Left cardiac atrium (tissue), 4 donors: ENCODE measurements at regions not wholly inside any gene's neighbourhood (a gene's known extent, or its start where the extent isn't known, plus 50 kb on each side); places are given as distances from the start of the nearest gene placed in this dataset.

Experiments used
- ATAC-seq, 2 donors: fragments of 200-7000 bp; cut with Tn5 transposase; one replicate each; pipeline ENCODE4 v1.9.1; 2020; ENCODE audit warnings: mild to moderate bottlenecking in 2 of 2, moderate library complexity in 2 of 2
- DNase-seq: peaks from one replicate; pipeline ENCODE4 v3.0.0-alpha.2; 2020
- intact Hi-C, 2 donors: fragments of 100-400 bp; cut with DNase I; formaldehyde crosslinking; loops; one replicate each; pipeline versions ENCODE4 v1.14.1 to v1.15.1; 2022 to 2023
- donor health status: DM: no; HTN: yes; CAD: no.
- donor health status: DM: no; HTN: yes; CAD: no; lungs with severe emphysema.
- donor health status: DM: yes; HTN: yes; CAD: no.
- donor health status: Dilated cardiomyopathy.

DNA sequence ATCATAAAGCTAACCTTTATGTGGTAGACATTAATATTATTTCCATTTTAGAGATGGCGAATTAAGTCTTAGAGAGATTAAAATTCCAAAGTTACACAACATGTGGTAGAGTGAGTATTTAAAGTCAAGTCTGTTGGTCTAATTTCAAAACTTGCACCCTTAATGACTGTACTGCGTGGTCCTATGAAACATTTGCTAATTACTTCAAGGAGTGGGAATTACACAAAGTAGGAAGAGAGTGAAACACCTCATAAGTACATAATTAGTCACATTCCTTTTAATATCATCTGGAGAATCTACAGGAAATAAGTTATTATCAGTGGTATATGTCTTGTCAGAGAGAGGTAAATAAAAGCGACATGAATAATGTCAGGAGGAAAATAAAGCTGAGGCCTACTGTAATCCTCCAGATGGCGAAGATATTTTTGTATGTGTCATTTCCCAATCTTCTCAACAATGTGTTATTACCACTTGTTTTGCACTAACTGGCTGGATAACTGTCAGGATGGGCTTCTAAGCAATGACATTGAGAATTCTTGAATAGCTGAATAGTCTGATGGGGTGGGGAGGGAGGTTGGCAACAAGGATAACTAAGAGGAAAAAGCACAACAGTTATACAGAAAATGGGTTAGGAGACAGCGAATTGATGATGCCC, 95.5 kb downstream of the TNFSF18 start:
- ATAC-seq (no peak), DNase-seq (no peak)
- intact Hi-C loops: no loop called here

DNA sequence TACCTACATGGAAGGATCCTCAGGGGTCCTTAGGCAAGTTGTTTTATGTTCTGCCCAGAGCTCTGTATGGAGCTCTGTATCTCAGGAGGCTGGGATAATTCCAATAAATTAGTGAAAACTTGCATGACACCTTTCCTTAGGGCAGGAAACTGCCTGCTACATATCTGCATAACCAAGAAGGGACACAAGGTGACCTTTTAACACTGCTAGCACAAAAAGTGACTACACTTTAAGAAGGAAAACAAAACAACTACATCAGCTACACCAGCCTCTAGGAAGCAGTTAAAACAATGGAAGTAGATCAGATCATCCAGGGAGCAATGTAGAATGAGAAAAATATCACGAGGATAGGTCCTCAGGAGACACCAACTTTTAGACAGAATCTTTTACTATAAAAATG, 93.9 kb downstream of the TNFSF18 start:
- intact Hi-C loops: no loop called here
- ATAC-seq: no peak
- no peak for DNase-seq

DNA sequence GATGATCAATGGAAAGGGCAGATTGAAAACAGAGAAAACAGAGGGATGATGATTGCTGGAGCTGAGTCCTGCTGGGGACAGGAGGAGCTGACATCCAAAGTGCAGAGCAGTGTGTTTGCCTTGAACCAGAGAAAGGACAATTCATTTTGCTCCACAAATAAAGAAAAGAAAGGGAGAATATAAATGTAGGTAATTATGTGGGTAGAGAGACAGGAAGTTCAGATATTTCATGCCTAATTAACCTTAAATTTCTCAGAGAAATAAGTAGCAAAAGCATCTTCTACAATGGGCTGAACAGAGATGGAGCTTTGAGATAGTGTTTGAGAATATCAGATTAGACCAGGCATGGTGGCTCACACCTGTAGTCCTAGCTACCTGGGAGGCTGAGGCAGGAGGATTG, 93.2 kb downstream of the TNFSF18 start:
- DNase-seq: no peak
- ATAC-seq: no peak
- intact Hi-C loops: no loop called here

DNA sequence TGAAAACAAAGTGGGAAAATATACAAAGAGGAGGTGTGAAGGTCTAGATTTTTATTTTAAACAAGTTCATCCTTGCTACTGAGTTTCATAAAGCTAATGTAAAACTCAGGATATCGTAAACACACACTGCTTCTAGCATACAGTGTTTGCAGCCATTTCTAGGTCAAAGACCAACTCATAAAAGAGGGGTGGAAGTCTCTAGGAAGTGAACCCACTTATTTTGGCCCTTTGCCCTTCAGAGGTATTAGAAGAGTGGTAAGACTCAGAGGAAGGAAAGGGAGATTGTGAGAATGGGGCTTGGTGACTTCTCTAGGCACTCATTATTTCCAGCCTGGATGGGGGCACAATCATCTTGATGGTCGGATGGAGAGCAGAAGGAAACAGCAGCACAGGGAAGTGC, 91.2 kb downstream of the TNFSF18 start:
- ATAC-seq: no peak
- intact Hi-C loops: no loop called here
- no peak for DNase-seq

DNA sequence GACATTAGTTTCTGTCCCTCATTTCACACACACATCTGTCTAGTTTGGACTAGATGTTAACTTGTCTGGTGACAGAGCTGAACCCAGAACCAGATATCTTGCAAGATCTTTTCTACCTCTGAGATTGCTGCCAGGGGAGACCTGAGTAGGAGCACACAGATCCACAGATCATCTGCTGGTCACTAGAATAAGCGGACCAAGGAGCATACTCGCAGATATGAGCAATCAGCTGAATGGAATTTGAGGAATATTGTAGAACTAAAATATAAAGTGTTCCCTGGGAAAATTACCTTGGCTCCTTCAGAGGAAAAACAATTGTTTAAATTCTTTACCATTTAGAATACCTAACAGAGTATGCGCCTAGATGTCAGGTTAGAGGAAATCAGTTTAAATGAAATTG, 90.7 kb downstream of the TNFSF18 start:
- DNase-seq (no peak), ATAC-seq (no peak)

DNA sequence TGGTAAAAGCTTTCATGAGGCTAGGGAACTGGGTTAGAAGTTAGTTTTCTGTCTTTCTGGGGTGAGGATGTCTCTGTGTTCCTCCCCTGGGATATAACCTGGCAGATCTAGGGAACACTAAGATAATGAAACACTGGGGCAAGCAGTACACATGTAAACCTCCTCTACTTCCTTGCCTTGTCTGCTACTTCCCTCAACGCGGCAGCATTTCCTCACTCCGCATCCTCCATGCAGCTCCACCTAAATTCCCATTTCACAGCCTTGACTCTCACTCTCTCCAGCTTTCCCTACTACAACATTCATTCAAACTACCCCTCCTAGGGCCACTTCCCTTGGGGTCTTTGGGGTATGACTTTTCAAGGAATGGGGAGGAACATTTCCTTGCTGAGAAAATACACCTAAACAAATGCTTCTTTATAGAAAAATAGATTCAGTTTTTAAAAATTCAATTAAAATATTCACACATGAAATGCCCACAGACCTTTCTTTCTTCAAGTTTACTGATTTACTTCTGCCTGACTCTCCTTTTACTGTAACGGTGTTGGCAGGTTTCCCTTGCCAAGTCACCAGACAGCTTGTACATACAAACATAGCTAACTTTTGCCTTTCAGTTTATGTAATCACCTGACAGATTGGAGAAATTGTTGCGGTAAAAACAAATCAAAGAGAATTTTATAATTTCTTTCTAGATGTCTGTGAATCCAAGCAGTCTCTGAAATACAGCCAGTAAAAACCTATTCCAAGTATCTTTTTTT, 90.1 kb downstream of the TNFSF18 start:
- no peak for DNase-seq
- intact Hi-C loops: no loop called here
- peak in 1 of 2 donors; percentile 60 for ATAC-seq

More for the DNA sequence above, 90.7 kb downstream of the TNFSF18 start:
- intact Hi-C loops: no loop called here

DNA sequence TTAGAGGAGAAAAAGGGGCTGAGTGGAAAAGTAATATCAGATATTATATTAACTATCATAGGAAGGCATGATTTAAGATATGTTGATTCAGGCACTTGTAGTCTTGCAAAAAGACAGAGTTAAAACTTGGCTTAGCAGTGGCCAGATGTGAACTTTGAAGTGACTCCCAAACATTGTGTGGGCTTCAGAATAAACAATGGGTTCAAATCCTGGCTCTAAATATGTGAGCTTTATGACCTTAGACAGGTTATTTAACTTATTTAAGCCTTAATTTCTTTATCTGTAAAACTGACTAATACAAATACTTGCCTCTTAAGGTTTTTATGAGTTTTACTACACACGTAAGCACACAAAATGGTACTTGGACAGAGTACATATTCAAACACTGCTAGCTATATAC, 85.9 kb downstream of the TNFSF18 start:
- intact Hi-C loops: no loop called here
- DNase-seq (no peak), ATAC-seq (no peak)

DNA sequence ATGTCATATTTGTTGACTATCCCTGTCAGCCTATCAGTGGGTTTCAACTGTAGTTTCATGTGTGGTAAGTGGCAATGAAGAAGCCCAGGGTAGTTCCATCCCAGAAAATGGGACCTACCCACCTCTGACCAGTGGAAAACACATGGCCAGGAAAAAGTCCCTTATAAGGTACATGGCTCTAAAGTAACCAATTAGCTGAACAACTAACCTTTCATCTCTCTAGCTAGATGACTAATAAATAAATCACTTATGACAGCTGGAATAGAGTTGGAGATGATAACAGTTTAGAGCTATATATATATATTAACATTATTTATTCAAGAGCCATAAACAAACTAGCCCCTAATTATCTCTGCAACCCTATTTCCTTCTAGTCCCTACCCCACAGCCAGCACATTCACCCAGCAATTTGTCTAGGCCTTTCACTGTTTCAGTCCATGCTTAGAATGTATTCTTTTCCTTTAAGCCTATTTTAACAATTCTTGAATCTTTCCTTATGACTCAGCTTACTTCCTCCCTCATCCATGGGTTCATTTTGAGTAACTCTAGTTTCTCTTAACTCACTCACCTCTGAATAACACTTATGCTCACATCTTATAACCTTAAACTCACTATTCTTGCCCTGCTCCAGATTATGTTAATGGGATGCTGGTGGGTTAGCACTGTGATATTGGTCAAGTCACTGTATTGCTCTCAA, 83.7 kb downstream of the TNFSF18 start:
- no peak for DNase-seq
- intact Hi-C loops: no loop called here
- no peak for ATAC-seq

DNA sequence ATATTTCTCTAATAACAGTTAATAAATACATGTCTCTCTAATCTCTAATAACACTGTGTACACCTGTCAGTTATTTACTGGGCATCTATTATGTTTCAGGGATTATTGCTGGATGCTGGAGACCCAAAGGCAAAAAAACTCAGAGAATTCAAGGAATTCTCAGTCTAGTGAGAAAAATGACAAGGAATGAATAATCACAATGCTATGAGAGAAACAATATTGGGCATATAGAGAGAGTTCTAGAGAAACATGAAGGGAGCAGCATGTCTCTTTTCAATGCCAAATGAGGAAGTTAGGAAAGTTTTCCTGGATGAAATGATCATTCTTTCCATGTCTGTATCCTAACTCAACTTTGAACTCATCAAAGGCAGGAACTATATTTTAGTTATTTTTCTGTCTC, 82.8 kb downstream of the TNFSF18 start:
- no peak for ATAC-seq
- intact Hi-C loops: no loop called here
- DNase-seq: no peak

DNA sequence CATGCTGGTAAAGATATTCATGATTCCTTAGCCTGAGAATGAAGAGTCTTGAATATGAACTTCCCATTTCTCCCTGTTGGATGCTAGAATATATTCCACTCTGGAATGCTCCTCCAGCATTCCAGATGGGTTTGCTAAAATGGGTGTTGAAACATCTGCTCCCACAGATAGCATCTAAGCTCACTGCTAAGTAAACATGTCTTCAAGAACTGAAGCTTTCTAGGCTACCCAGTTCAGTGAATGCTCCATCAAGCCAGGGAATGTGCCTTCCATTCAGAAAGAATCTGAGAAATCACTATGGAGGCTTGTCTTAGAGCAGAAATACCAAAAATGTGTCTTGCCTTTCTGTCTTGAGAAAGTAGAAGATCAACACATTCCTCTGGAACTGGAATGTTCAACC, 81.1 kb downstream of the TNFSF18 start:
- intact Hi-C loops: no loop called here
- DNase-seq (no peak), ATAC-seq (no peak)

DNA sequence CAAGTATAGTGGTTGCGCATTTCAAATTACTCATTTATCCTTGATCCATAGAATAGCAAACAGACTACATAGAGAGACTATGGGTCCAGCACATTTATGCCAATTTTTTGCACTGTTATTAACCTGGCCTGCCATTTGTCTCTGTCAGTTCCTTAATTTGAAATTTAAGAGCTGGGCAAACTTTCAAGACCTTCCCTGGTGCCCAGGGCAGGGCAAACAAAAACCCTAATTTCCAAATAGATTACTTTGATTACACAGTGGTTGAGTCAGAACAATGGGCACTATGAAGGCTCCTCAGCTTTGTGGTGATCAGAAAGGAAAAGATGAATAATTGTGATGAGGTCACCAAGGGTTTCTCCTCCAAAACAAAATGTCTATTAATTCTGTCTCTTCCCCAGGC, 80.6 kb downstream of the TNFSF18 start:
- ATAC-seq (no peak), DNase-seq (no peak)
- intact Hi-C loops: no loop called here

DNA sequence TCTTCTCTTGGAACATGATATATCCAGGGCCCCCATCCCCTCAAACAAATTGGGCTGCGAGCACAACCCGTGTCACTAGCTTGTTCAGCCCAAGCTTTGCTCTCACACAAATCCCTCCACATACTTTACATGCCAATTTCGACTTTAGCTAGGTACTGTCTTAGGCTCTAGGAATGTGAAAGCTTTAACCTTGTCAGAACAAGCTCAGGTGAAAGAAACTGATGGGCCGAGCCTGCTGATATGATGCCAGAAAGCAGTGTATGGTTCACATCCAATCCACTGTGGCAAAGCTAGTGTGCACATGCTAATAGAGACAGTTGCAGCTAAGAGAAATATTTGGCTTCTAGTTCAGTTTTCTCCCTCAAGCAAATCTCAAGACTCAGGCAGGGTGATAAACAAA, 79.5 kb downstream of the TNFSF18 start:
- no peak for ATAC-seq
- no peak for DNase-seq
- intact Hi-C loops: no loop called here

DNA sequence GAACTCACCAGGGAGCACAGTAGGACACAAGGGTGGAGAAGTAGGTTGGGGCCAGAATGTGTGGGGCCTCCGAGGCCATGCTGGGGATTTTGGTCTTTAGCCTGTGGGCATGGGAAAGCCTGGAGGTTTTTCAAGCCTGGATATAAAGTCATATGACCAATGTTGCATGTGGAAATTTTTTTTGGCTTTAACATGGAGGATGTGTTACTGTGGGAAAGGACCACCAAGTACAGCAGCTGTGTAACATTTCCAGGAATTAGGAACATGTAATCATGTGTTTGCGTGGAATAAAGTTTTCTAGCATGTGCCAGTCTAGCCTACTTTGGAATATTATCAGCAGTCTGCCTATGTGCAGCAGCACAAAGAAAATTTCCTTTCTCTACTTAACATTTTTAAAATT, 78.5 kb downstream of the TNFSF18 start:
- DNase-seq (no peak), ATAC-seq (no peak)
- intact Hi-C loops: no loop called here

DNA sequence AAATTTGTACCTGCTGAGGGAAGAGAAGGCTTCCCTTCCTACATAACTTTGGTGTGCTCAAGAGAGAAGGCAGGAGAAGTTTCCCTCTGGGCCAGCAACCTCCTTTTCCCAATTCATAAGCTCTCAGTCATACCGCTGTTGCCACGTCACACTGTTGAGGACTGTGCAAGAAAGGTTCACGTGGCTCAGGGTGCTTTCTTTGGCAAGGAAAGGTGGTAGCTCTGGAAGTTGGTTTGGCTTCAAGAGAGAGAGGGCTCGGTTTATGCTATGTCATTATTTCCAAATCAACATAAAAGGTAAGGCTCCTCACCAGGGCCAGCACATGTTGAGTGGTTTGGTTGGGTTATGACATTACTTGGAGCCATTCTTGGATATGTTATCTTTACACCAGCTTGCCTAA, 77.3 kb downstream of the TNFSF18 start:
- no peak for ATAC-seq

DNA sequence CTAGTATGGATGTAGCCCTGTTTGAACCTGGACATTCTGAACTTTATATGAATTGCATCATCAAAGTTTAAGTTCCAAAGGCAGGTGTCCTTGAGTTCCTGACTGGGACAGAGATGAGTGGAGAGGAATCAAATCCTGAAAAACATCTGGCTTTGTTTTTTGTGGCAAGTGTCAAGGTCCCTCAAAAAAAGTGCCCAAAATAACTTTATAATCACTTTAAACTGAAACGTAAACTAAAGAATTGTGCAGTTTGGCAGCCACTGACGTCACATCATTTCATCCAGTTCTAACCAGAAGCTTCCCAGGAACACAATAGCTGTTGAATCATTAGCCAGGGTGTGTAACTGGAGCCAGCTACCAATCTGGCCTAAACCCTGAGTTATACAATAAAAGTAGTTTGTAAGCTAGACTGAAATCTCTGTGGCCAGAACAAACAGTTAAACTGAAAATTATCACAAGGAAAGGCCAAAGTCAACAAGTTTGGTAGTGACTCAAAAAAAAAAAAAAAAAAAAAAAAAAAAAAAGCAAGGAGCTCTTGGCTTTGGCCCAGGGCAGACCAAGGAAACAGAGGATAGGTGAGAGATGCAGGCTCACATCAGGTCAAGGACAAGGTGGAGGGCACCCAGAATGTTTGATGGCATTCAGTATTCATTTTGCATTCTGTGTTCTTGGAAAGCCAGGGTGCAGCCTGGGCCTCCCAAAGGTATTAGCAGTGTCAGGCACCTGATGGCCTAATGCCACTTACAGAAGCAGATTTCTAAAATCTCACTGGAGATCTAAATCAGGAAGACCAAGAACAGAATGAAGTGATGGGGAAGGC, 74.3 kb downstream of the TNFSF18 start:
- peak in 1 of 2 donors; percentile 78 for ATAC-seq
- DNase-seq: no peak
- intact Hi-C loops: no loop called here

More for the DNA sequence above, 77.3 kb downstream of the TNFSF18 start:
- intact Hi-C loops: no loop called here
- DNase-seq: no peak

DNA sequence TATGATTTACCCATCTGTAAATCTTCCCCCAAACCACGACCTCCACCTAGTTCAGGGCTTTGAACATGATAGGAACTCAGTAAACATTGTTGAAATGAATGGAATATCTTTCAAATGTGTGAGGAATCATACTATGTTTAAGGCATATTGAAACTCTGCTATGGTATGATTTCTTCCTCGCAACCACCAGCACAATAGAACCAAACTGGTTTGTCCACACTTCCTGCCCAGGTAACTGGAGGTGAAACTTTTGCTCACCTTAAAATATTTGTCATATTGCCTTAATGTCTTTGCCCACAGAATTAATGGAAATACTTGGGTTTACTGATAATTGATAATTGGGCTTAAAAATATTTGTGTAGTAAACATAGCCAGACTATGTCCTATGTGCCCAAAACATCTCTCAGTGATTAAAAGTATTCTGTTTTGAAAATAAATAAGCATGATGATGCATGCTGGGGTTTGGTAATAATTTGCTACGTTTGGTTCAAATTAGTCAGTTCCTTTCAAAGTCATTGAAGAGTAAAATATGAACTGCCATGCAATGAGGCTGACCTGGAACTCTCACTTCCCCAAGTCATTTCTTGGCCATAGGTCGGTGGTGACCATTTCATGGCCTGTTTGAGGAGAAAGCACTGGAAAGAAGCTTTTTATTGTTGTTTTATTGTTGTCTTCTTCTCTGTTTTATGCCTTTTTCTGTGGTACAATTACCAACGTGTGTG, 73.3 kb downstream of the TNFSF18 start:
- ATAC-seq (no peak), DNase-seq (no peak)
- intact Hi-C loops: no loop called here

DNA sequence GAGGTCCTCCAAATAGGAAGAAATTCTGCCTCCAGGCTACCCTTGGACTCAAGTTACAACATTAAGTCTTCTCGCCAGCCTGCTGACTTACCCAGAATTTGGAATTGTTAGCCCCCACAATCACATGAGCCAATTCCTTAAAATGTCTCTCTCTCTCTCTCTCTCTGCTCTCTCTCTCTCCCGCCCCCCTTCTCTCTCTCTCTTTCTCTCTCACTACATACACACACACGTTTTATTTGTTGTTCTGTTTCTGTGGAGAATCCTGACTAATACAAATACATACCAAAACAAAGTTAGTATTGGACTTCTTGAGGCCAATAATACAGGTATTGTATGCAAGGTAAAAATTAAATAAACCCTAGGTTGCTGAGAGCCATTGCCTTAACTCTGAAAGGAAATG, 72.1 kb downstream of the TNFSF18 start:
- DNase-seq (no peak), ATAC-seq (no peak)
- intact Hi-C loops: no loop called here

DNA sequence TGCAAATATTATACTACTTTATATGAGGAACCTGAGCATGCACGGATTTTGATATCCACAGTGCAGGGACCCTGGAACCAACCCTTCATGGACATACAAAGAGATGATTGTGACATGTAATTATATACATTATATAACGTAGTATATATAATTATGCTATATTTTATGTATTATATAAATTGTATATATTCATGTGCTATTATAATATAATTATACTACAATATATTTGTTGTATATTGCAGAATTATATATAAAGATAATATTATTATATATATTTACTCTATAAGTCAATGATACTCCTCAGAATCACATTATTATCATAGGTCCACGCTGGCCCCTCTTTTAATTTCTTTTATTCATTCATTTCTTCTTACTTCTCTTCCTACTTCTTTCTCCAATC, 70.9 kb downstream of the TNFSF18 start:
- ATAC-seq (no peak), DNase-seq (no peak)
- intact Hi-C loops: no loop called here

DNA sequence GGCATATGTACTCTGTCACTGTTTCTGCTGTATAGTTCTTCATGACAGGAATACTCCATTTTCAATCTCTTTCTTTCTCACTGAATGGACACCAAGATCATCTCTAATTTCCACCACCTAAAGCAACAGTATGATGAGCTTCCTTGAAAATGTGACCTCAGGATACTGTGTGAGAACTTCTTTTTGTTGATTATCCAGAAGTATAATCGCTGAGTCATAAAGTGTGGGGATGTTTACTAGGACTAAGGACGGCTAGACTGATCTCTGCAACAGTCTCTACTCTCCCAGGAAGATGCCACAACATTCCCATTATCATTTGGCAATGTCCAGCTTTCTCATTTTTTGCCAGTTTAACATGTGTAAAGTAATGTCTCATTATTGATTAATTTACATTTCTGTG, 70.3 kb downstream of the TNFSF18 start:
- ATAC-seq (no peak), DNase-seq (no peak)
- intact Hi-C loops: no loop called here
